Bronchial epithelial cell (primary cell): ENCODE measurements at regions not wholly inside any gene's neighbourhood (a gene's known extent, or its start where the extent isn't known, plus 50 kb on each side); places are given as distances from the start of the nearest gene placed in this dataset.

Experiments used
- DNase-seq: peaks from one replicate; pipeline ENCODE4 v3.0.0-alpha.2; 2010; ENCODE audit warnings: low read depth
- FAIRE-seq: peaks from 2 replicates; lab custom pipeline; 2011; peaks lifted over from hg19 to GRCh38; lab: Jason Lieb, UNC
- H3K27me3 ChIP-seq: 2 replicates; pipeline ENCODE4 v1.5.1; 2011; ENCODE audit warnings: low read length; ENCODE audit not compliant: control insufficient read depth, insufficient read depth
- H3K36me3 ChIP-seq: 2 replicates; pipeline ENCODE4 v1.5.1; 2011; ENCODE audit warnings: low read length; ENCODE audit not compliant: control insufficient read depth, insufficient read depth
- H3K4me3 ChIP-seq: 2 replicates; pipeline ENCODE4 v1.5.1; 2011; ENCODE audit warnings: mild to moderate bottlenecking, low read depth, low read length, control low read depth
- TF ChIP-seq, protein P1 (sequence below): IDR thresholded peaks from 2 replicates; pipeline ENCODE4 v1.5.1; 2011; ENCODE audit warnings: mild to moderate bottlenecking, moderate library complexity, low read length, control low read depth, inconsistent platforms; ENCODE audit not compliant: insufficient read depth, severe bottlenecking

DNA sequence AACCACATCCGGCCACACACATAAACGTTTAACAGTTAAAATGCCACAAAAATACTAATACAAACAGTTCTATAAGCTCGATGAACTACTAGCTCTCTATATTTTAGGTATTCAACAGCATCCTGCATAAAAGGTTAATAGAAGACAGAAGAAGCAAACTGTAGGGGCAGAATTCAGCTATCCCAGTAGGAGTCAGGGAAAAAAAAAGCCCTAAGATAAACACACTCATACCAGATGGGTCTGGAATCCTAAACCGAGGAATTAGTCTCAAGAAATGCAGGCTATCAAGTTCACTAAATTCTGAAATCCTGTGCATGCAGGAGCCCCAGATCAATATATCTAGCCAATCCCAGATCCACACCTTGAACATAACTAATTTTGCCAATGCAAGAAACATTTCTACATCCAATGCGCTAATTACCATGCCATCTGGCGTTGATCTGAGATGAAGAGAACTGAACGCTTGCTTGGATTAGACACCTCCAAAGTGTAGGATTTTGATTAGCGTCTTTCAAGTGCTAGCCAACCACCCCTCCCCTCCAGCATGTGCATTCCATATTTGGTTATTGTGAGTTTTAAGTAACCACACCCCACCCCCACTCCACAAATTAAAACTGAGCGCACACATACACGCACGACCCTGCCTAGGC lies 512.2 kb upstream of the INTU start:
- no peak overlapping the region for H3K4me3 ChIP-seq
- TF ChIP-seq, protein P1, sequence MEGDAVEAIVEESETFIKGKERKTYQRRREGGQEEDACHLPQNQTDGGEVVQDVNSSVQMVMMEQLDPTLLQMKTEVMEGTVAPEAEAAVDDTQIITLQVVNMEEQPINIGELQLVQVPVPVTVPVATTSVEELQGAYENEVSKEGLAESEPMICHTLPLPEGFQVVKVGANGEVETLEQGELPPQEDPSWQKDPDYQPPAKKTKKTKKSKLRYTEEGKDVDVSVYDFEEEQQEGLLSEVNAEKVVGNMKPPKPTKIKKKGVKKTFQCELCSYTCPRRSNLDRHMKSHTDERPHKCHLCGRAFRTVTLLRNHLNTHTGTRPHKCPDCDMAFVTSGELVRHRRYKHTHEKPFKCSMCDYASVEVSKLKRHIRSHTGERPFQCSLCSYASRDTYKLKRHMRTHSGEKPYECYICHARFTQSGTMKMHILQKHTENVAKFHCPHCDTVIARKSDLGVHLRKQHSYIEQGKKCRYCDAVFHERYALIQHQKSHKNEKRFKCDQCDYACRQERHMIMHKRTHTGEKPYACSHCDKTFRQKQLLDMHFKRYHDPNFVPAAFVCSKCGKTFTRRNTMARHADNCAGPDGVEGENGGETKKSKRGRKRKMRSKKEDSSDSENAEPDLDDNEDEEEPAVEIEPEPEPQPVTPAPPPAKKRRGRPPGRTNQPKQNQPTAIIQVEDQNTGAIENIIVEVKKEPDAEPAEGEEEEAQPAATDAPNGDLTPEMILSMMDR, result no peak
- DNase-seq (no peak), FAIRE-seq (no peak)
- no peaks in the 10 kb centered on the region for H3K27me3 ChIP-seq
- H3K36me3 ChIP-seq, result no peaks in the 10 kb centered on the region

DNA sequence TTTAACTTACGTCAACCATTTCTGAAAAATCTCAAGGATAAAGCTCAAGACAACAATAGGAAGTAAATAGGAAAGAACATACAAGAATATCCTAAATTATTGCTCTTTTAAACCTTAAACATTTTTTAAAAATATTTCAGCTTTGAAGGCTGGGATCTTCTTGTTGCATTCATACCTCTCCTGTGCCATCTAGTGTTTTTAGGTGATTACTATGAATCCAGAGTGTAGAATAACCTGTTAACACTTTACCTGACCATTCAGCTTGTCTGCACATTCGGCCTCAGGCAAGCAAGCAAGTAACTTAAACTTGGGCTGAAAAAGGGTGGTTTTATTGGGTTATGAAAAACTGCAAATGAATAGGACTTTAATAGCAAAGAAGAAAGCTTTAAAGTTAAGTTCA lies 507.8 kb upstream of the INTU start:
- FAIRE-seq (no peak), DNase-seq (peak; percentile 39)
- Histone ChIP-seq H3K36me3 (no peaks in the 10 kb centered on the region), H3K27me3 (no peaks in the 10 kb centered on the region), H3K4me3 (no peak overlapping the region)
- TF ChIP-seq, protein P1, result peak; percentile 18

- no peak for DNase-seq
- H3K27me3 ChIP-seq, result no peaks in the 10 kb centered on the region
- TF ChIP-seq, protein P1, result no peak
- H3K4me3 ChIP-seq, result no peak overlapping the region
- FAIRE-seq, result no peak
- H3K36me3 ChIP-seq, result no peaks in the 10 kb centered on the region
Measured at GRCh38 chr4:127126718-127127117, 506.0 kb upstream of the INTU start.

DNA sequence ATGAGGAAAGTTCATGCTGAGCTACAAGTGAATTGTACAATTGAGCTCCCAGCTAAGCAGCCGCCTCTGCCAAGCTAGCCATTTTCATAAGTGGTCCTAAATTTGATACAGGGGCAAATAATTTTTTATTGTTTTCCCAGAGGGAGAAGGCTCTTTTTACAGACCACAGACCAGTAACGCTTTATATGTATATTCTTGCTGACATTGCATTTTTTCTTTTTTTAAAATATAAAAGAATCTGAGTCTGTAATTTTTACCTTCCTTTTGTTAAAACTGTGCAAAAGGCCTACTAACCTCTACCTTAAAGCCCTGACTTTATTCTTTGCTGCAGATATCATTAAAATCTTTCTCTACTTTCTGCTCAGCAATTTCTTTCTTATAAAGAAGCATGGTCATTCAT lies 501.2 kb upstream of the INTU start:
- TF ChIP-seq, protein P1, result no peak
- Histone ChIP-seq H3K27me3 (no peaks in the 10 kb centered on the region), H3K36me3 (no peaks in the 10 kb centered on the region), H3K4me3 (no peak overlapping the region)
- DNase-seq (no peak), FAIRE-seq (no peak)

DNA sequence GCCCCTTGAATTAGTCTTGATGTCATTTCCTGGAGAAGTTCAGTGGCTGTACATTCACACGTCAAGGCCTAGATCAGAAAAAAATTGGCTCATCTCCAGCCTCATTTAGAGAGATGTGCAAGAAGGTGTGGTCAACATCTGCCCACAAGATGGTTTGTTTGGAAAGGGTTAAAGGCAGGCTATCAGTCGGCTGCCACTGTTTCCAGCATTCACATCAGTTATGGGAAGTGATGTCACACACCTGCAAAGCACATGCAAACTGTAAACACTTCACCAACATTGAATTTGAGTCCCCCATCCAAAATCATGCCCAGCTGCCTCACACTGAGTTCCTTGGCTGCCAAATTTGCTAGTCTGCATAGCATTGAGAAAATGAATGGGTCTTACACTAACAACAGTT lies 498.3 kb upstream of the INTU start:
- Histone ChIP-seq H3K27me3 (no peaks in the 10 kb centered on the region), H3K4me3 (no peak overlapping the region), H3K36me3 (no peaks in the 10 kb centered on the region)
- FAIRE-seq, result no peak
- TF ChIP-seq, protein P1, result no peak
- no peak for DNase-seq

DNA sequence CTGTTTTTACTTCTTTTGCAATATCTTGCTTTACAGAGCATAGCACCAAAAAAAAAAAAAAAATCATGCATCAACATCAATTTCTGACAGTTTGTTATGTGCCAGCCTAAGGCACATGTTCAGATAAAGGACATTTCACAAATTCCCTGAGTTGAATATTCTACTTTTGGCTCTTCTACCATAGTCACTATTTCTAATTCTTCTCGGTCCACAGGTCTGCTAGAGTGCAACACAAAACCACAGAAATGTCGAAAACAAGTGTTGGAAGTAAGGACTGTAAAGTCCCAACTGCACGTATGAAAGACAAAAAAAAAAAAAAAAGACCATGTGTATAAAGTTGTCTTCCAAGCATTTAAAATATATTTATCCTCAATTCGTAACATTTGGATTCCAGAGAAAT lies 494.2 kb upstream of the INTU start:
- FAIRE-seq (no peak), DNase-seq (no peak)
- no peak overlapping the region for H3K4me3 ChIP-seq
- H3K27me3 ChIP-seq, result no peaks in the 10 kb centered on the region
- no peaks in the 10 kb centered on the region for H3K36me3 ChIP-seq
- TF ChIP-seq, protein P1, result no peak
